ENCODE measurements at regions not wholly inside any gene's neighbourhood (a gene's known extent, or its start where the extent isn't known, plus 50 kb on each side); places are given as distances from the start of the nearest gene placed in this dataset.
"Not testable (repeated sequence)": the region's sequence is repeated elsewhere in the genome, so short reads cannot be mapped to it uniquely, and the experiment has no call there.

- not testable (repeated sequence) for TF ChIP-seq SMC3 (IDR thresholded peaks at IDR 0.05; ENCODE audit: borderline replicate concordance, low read length); NR2C2 (IDR thresholded peaks at IDR 0.05; ENCODE audit: borderline replicate concordance, control insufficient read depth, insufficient read length, low read depth); CEBPZ (IDR thresholded peaks at IDR 0.05; ENCODE audit: low read depth, low read length); MYC (IDR thresholded peaks at IDR 0.05; ENCODE audit: insufficient read depth, insufficient read length, insufficient replicate concordance, low read length, severe bottlenecking); ATF3 (IDR thresholded peaks at IDR 0.05; ENCODE audit: borderline replicate concordance, extremely low read depth, low read depth, low read length); RB1 (IDR thresholded peaks at IDR 0.05; ENCODE audit: borderline replicate concordance); EP300 (IDR thresholded peaks at IDR 0.05; ENCODE audit: borderline replicate concordance in 1 of 2, control insufficient read depth in 1 of 2, low read depth in 2 of 2, low read length in 2 of 2); HCFC1 (IDR thresholded peaks at IDR 0.05; ENCODE audit: low read length); POLR2AphosphoS5 (IDR thresholded peaks at IDR 0.05; ENCODE audit: low read length); ZNF207 (IDR thresholded peaks at IDR 0.05; ENCODE audit: borderline replicate concordance); POLR2A (IDR thresholded peaks at IDR 0.05; ENCODE audit: low read depth, low read length)
These were observed 1406.1 kb downstream of the RPIA start for GRCh38 chr2:90097617-90098016.

All from GM12878 (cell line).